Vagina (tissue), 2 donors: ENCODE measurements at regions not wholly inside any gene's neighbourhood (a gene's known extent, or its start where the extent isn't known, plus 50 kb on each side); places are given as distances from the start of the nearest gene placed in this dataset.

ENCODE experiments used
- POLR2A ChIP-seq, 2 donors: fragments of 450-650 bp; IDR thresholded peaks; one replicate each; pipeline ENCODE4 v1.6.1; 2017; ENCODE audit warnings: antibody characterized with exemption in 2 of 2, mild to moderate bottlenecking in 2 of 2, moderate library complexity in 2 of 2
- POLR2AphosphoS5 ChIP-seq, 2 donors: sonication (generic); formaldehyde crosslinking; IDR thresholded peaks; one replicate each; pipeline ENCODE4 v1.9.0; 2017; ENCODE audit warnings: antibody characterized with exemption in 2 of 2, mild to moderate bottlenecking in 2 of 2, low read depth in 1 of 2; ENCODE audit not compliant: insufficient read depth in 1 of 2
- TF ChIP-seq, protein P1 (sequence below), 3 experiments: fragments of 450-650 bp in 2 of 3; fragments of 200-600 bp in 1 of 3; sonication (generic) in 1 of 3; IDR thresholded peaks; one replicate each; pipeline ENCODE4 v1.5.1; 2017 to 2019; ENCODE audit warnings: antibody characterized with exemption in 3 of 3, mild to moderate bottlenecking in 2 of 3, moderate library complexity in 2 of 3

GRCh38 chr5:11981986-11982385, 77.7 kb upstream of the CTNND2 start:
- TF ChIP-seq POLR2AphosphoS5 (IDR thresholded peaks at IDR 0.05; ENCODE audit: insufficient read depth in 1 of 2, low read depth in 1 of 2) (no peak), POLR2A (IDR thresholded peaks at IDR 0.05) (no peak)
- TF ChIP-seq, protein P1, sequence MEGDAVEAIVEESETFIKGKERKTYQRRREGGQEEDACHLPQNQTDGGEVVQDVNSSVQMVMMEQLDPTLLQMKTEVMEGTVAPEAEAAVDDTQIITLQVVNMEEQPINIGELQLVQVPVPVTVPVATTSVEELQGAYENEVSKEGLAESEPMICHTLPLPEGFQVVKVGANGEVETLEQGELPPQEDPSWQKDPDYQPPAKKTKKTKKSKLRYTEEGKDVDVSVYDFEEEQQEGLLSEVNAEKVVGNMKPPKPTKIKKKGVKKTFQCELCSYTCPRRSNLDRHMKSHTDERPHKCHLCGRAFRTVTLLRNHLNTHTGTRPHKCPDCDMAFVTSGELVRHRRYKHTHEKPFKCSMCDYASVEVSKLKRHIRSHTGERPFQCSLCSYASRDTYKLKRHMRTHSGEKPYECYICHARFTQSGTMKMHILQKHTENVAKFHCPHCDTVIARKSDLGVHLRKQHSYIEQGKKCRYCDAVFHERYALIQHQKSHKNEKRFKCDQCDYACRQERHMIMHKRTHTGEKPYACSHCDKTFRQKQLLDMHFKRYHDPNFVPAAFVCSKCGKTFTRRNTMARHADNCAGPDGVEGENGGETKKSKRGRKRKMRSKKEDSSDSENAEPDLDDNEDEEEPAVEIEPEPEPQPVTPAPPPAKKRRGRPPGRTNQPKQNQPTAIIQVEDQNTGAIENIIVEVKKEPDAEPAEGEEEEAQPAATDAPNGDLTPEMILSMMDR (IDR thresholded peaks at IDR 0.05) = no peak
